H1 (cell line): ENCODE measurements at regions not wholly inside any gene's neighbourhood (a gene's known extent, or its start where the extent isn't known, plus 50 kb on each side); places are given as distances from the start of the nearest gene placed in this dataset.
A peak's percentile ranks its signal among the peaks of the same experiment; 100 is the strongest.

Experiments used
- CTCF ChIA-PET: fragments of 300-600 bp; sonication (Branson Sonifier 250); formaldehyde crosslinking; loops from one replicate; lab custom pipeline; 2021; ENCODE audit not compliant: partially characterized antibody; lab: Charles Lee
- POLR2A ChIA-PET: fragments of 300-600 bp; sonication (Branson Sonifier 250); formaldehyde crosslinking; loops from one replicate; lab custom pipeline; 2021; ENCODE audit warnings: inconsistent platforms; ENCODE audit not compliant: partially characterized antibody; lab: Charles Lee
- DNase-seq, 2 experiments: peaks; one replicate each; pipeline versions ENCODE4 v3.0.0 to v3.0.0-alpha.2; 2010 to 2022; ENCODE audit warnings: low spot score in 2 of 2, low read depth in 1 of 2, mixed read lengths in 1 of 2
- FAIRE-seq: peaks from 2 replicates; lab custom pipeline; 2011; peaks lifted over from hg19 to GRCh38; lab: Jason Lieb, UNC
- H2AFZ ChIP-seq: 2 replicates; pipeline ENCODE4 v1.8.1; 2012; ENCODE audit warnings: low read length, inconsistent platforms
- H2AK5ac ChIP-seq: 2 replicates; pipeline ENCODE4 v1.6.1; 2013; ENCODE audit warnings: low read depth, low read length
- H2BK120ac ChIP-seq: replicated peaks from 2 replicates; pipeline ENCODE3; 2013; ENCODE audit warnings: low read depth, low read length, inconsistent platforms
- H2BK12ac ChIP-seq: 2 replicates; pipeline ENCODE4 v1.6.1; 2013; ENCODE audit warnings: low read depth, low read length
- H2BK15ac ChIP-seq: 2 replicates; pipeline ENCODE4 v1.6.1; 2013; ENCODE audit warnings: low read length
- H2BK20ac ChIP-seq: 2 replicates; pipeline ENCODE4 v1.6.1; 2013; ENCODE audit warnings: low read length
- H2BK5ac ChIP-seq: 2 replicates; pipeline ENCODE4 v1.6.1; 2013; ENCODE audit warnings: low read depth, low read length
- H3K14ac ChIP-seq: 2 replicates; pipeline ENCODE4 v1.6.1; 2013; ENCODE audit warnings: inconsistent platforms; ENCODE audit not compliant: insufficient read length
- H3K18ac ChIP-seq: 2 replicates; pipeline ENCODE4 v1.6.1; 2013; ENCODE audit warnings: low read length; ENCODE audit errors: extremely low read depth
- H3K23ac ChIP-seq: 2 replicates; pipeline ENCODE4 v1.6.1; 2013; ENCODE audit warnings: inconsistent platforms; ENCODE audit not compliant: insufficient read length
- H3K23me2 ChIP-seq: 2 replicates; pipeline ENCODE4 v1.6.1; 2013; ENCODE audit warnings: low read depth, low read length
- H3K27ac ChIP-seq: 2 replicates; pipeline ENCODE4 v1.6.1; 2011; ENCODE audit warnings: low read depth, low read length, inconsistent platforms
- H3K27me3 ChIP-seq, 4 experiments: replicated peaks in 1 of 4; 1 replicate in 1 of 4; 2 replicates in 3 of 4; pipeline versions ENCODE4 v1.6.1 to v1.8.1; 2011 to 2013; ENCODE audit warnings: low read length in 3 of 4, mild to moderate bottlenecking in 3 of 4, inconsistent platforms in 2 of 4, mixed read lengths in 2 of 4, moderate library complexity in 1 of 4; ENCODE audit not compliant: control insufficient read depth in 3 of 4, insufficient read depth in 3 of 4; ENCODE audit errors: extremely low read depth in 1 of 4
- H3K36me3 ChIP-seq, 4 experiments: 2 replicates each; pipeline versions ENCODE4 v1.6.1 to v1.8.1; 2011 to 2013; ENCODE audit warnings: mild to moderate bottlenecking in 4 of 4, low read length in 3 of 4, moderate library complexity in 2 of 4, control low read depth in 1 of 4, inconsistent platforms in 1 of 4; ENCODE audit not compliant: insufficient read depth in 4 of 4, control insufficient read depth in 2 of 4
- H3K4ac ChIP-seq: replicated peaks from 2 replicates; pipeline ENCODE3; 2013; ENCODE audit warnings: low read length, low read depth, mixed read lengths, inconsistent platforms; ENCODE audit not compliant: insufficient read length
- H3K4me1 ChIP-seq, 4 experiments: replicated peaks in 1 of 4; 1 replicate in 1 of 4; 2 replicates in 3 of 4; pipeline versions ENCODE4 v1.6.1 to v1.8.1; 2011 to 2013; ENCODE audit warnings: low read length in 3 of 4, inconsistent platforms in 2 of 4, mixed read lengths in 1 of 4; ENCODE audit not compliant: insufficient read depth in 4 of 4, control insufficient read depth in 3 of 4
- H3K4me2 ChIP-seq, 2 experiments: 2 replicates each; pipeline versions ENCODE4 v1.6.1 to v1.8.1; 2011 to 2013; ENCODE audit warnings: low read depth in 2 of 2, low read length in 2 of 2, control low read depth in 1 of 2, inconsistent platforms in 1 of 2, mild to moderate bottlenecking in 1 of 2; ENCODE audit not compliant: insufficient read depth in 1 of 2
- H3K4me3 ChIP-seq, 4 experiments: fragments of 200-600, 300-600 bp in 1 of 4; sonication (generic), shearing (Covaris generic), sonication (Bioruptor Twin) in 1 of 4; 2 replicates each; pipeline versions ENCODE4 v1.5.1 to v1.8.1; 2011 to 2016; ENCODE audit warnings: low read length in 4 of 4, low read depth in 3 of 4, control low read depth in 2 of 4, inconsistent platforms in 2 of 4, mild to moderate bottlenecking in 2 of 4, mixed read lengths in 1 of 4, moderate library complexity in 1 of 4; ENCODE audit not compliant: insufficient read depth in 2 of 4; ENCODE audit errors: extremely low read depth in 1 of 4
- H3K56ac ChIP-seq: replicated peaks from 2 replicates; pipeline ENCODE3; 2013; ENCODE audit warnings: low read depth, mild to moderate bottlenecking, mixed read lengths, low read length, inconsistent platforms; ENCODE audit not compliant: insufficient read length
- H3K79me1 ChIP-seq: 2 replicates; pipeline ENCODE4 v1.6.1; 2013; ENCODE audit warnings: low read depth, low read length, control low read depth
- H3K79me2 ChIP-seq, 2 experiments: 2 replicates each; pipeline versions ENCODE4 v1.6.1 to v1.8.1; 2012 to 2013; ENCODE audit warnings: low read length in 2 of 2, mild to moderate bottlenecking in 2 of 2, inconsistent platforms in 1 of 2; ENCODE audit not compliant: insufficient read depth in 2 of 2, control insufficient read depth in 1 of 2
- H3K9ac ChIP-seq, 4 experiments: replicated peaks in 1 of 4; 1 replicate in 1 of 4; 2 replicates in 3 of 4; pipeline versions ENCODE4 v1.6.1 to v1.8.1; 2011 to 2013; ENCODE audit warnings: low read depth in 3 of 4, low read length in 3 of 4, control low read depth in 2 of 4, mild to moderate bottlenecking in 2 of 4, moderate library complexity in 2 of 4, inconsistent platforms in 1 of 4; ENCODE audit errors: extremely low read depth in 1 of 4
- H3K9me3 ChIP-seq, 2 experiments: 2 replicates each; pipeline versions ENCODE4 v1.6.1 to v1.8.1; 2012 to 2013; ENCODE audit warnings: mild to moderate bottlenecking in 2 of 2, moderate library complexity in 2 of 2, control low read depth in 1 of 2, inconsistent platforms in 1 of 2, low read depth in 1 of 2, low read length in 1 of 2, mixed read lengths in 1 of 2; ENCODE audit not compliant: insufficient read depth in 2 of 2
- H4K20me1 ChIP-seq, 2 experiments: replicated peaks in 1 of 2; 2 replicates each; pipeline versions ENCODE3 to v1.8.1; 2011 to 2013; ENCODE audit warnings: inconsistent platforms in 2 of 2, low read length in 2 of 2, mild to moderate bottlenecking in 1 of 2; ENCODE audit not compliant: insufficient read depth in 2 of 2, control insufficient read depth in 1 of 2
- H4K5ac ChIP-seq: 2 replicates; pipeline ENCODE4 v1.6.1; 2013; ENCODE audit warnings: low read length, low read depth, mixed read lengths, inconsistent platforms; ENCODE audit not compliant: insufficient read length
- H4K8ac ChIP-seq: 2 replicates; pipeline ENCODE4 v1.8.0; 2013; ENCODE audit warnings: mild to moderate bottlenecking, moderate library complexity, low read length, inconsistent platforms; ENCODE audit not compliant: insufficient read depth; ENCODE audit errors: extremely low read depth
- H4K91ac ChIP-seq: replicated peaks from 2 replicates; pipeline ENCODE3; 2013; ENCODE audit warnings: low read length, mixed read lengths, inconsistent platforms; ENCODE audit not compliant: insufficient read length
- BRCA1 ChIP-seq: IDR thresholded peaks from 2 replicates; pipeline ENCODE4 v1.6.1; 2012; ENCODE audit warnings: low read depth, low read length, improper control_type of control experiment
- CBX5 ChIP-seq: fragments of 300-800, 300-1000 bp; sonication (generic); IDR thresholded peaks from 2 replicates; pipeline ENCODE4 v1.7.1; 2016; ENCODE audit warnings: antibody characterized with exemption, low read length, low read depth
- CHD1 ChIP-seq: IDR thresholded peaks from 2 replicates; pipeline ENCODE4 v1.6.1; 2012; ENCODE audit warnings: low read depth, low read length, improper control_type of control experiment
- CTBP2 ChIP-seq: IDR thresholded peaks from 2 replicates; pipeline ENCODE4 v1.7.0; 2011; ENCODE audit warnings: borderline replicate concordance, mild to moderate bottlenecking, moderate library complexity, mixed read lengths, low read length; ENCODE audit not compliant: insufficient read depth, insufficient read length
- HDAC6 ChIP-seq: IDR thresholded peaks from one replicate; pipeline ENCODE4 v1.7.1; 2012; ENCODE audit warnings: low read depth, mild to moderate bottlenecking, inconsistent platforms, low read length, moderate library complexity
- JUN ChIP-seq: IDR thresholded peaks from 2 replicates; pipeline ENCODE4 v1.6.1; 2011; ENCODE audit warnings: low read depth, mild to moderate bottlenecking, improper control_type of control experiment, low read length
- KDM5A ChIP-seq: fragments of 200-600 bp; IDR thresholded peaks from 2 replicates; pipeline ENCODE4 v1.7.1; 2012; ENCODE audit warnings: mild to moderate bottlenecking, low read length, inconsistent platforms, mixed read lengths
- RAD21 ChIP-seq, 2 experiments: IDR thresholded peaks in 1 of 2; conservative IDR thresholded peaks in 1 of 2; 2 replicates each; pipeline ENCODE4 v1.6.1; 2011; ENCODE audit warnings: low read depth in 2 of 2, low read length in 2 of 2, improper control_type of control experiment in 1 of 2, inconsistent platforms in 1 of 2, mild to moderate bottlenecking in 1 of 2, moderate library complexity in 1 of 2
- RXRA ChIP-seq: IDR thresholded peaks from 2 replicates; pipeline ENCODE4 v1.6.1; 2011; ENCODE audit warnings: low read depth, mild to moderate bottlenecking, low read length, moderate library complexity; ENCODE audit not compliant: insufficient read depth
- SIX5 ChIP-seq: IDR thresholded peaks from 2 replicates; pipeline ENCODE4 v1.6.1; 2011; ENCODE audit warnings: mild to moderate bottlenecking, low read depth, low read length
- TAF1 ChIP-seq: IDR thresholded peaks from 2 replicates; pipeline ENCODE4 v1.6.1; 2011; ENCODE audit warnings: mild to moderate bottlenecking, low read depth, low read length
- TAF7 ChIP-seq: optimal IDR thresholded peaks from 2 replicates; pipeline ENCODE3; 2011; ENCODE audit warnings: low read depth, mild to moderate bottlenecking, inconsistent platforms, low read length, moderate library complexity, borderline replicate concordance
- TBP ChIP-seq: IDR thresholded peaks from 2 replicates; pipeline ENCODE4 v1.6.1; 2011; ENCODE audit warnings: low read depth, low read length, improper control_type of control experiment
- YY1 ChIP-seq: IDR thresholded peaks from 2 replicates; pipeline ENCODE4 v1.6.1; 2011; ENCODE audit warnings: low read depth, mild to moderate bottlenecking, low read length
- WGBS, 2 experiments: shearing (Covaris generic) in 1 of 2; methylation state at CpG; one replicate each; pipeline versions ENCODE4 v1.1.6 to v1.1.7; 2013 to 2015; ENCODE audit warnings: low lambda C conversion rate in 2 of 2, mixed read lengths in 2 of 2, inconsistent platforms in 1 of 2, low coverage in 1 of 2, missing lambda C conversion rate in 1 of 2; ENCODE audit not compliant: insufficient replicate concordance in 2 of 2, insufficient coverage in 1 of 2, insufficient read length in 1 of 2; ENCODE audit errors: extremely low coverage in 1 of 2, missing lambda C conversion rate in 1 of 2; 5-methylcytosine and 5-hydroxymethylcytosine counted together

DNA sequence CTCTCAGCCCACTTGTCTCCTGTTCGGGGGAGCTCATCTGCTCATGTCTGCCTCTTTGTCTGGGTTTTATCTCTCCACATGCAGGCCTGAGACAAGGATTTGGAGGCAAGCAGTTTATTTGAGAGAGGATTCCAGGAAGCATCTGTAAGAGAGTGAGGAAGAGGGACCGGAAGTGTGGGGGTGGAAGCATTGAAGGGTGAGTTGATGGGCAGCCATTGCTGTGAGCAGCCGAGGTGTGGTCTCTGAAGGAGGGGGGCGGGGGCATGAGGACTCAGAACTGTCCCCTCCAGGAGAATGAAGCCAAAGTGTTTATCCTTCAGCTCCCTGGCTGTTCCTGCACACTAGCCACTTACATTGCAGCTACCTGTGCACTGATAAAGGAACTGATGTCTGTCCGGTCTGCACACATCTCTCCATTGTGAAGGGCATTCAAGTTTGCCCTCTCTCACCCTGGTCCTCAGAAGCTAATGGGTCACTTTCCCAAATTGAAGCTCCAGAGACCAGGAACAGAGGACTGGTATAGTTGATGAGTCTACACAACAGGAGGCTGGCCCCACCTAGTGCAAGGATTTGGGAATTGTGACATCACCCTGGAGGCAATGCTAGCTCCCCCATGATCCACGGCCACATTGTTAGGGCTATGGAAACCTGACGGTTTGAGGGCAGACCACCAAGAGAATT lies 100.5 kb upstream of the FOXA2 start:
- H3K36me3 ChIP-seq: no peaks in the 10 kb centered on the region
- no peak overlapping the region for H3K23ac ChIP-seq
- ChIA-PET CTCF (interaction anchor here (0.6 to 9.1 kb wide), 34 partner anchors 9 to 761 kb away, joined by 3 to 140 read pairs (median 4); no protein-coding TSS in a partner anchor), POLR2A (interaction anchor here (1.1 kb wide), 1 partner anchor 346 kb away, joined by 4 read pairs; no protein-coding TSS in a partner anchor)
- H2AK5ac ChIP-seq: no peak overlapping the region
- no peak overlapping the region for H2BK20ac ChIP-seq
- no peak overlapping the region for H3K18ac ChIP-seq
- no peak overlapping the region for H2BK120ac ChIP-seq
- H3K4ac ChIP-seq: no peak overlapping the region
- no peak overlapping the region for H4K8ac ChIP-seq
- H3K79me1 ChIP-seq: no peaks in the 10 kb centered on the region
- WGBS, 2 experiments: 87% methylated on average over 7 of the region's 7 CpGs; no CpG with 5 or more reads in 1 of the 2 experiments
- no peak overlapping the region for H2AFZ ChIP-seq
- no peak overlapping the region for H3K27ac ChIP-seq
- H3K27me3 ChIP-seq: no peaks in the 10 kb centered on the region; a peak in 3 of 7 replicates
- no peak for FAIRE-seq
- no peaks in the 10 kb centered on the region for H4K20me1 ChIP-seq
- H2BK15ac ChIP-seq: no peak overlapping the region
- no peak overlapping the region for H3K9ac ChIP-seq
- no peak overlapping the region for H2BK5ac ChIP-seq
- no peaks in the 10 kb centered on the region for H3K79me2 ChIP-seq
- no peak overlapping the region for H3K56ac ChIP-seq
- H2BK12ac ChIP-seq: no peak overlapping the region
- no peak overlapping the region for H3K14ac ChIP-seq
- no peak overlapping the region for H3K4me2 ChIP-seq
- H3K23me2 ChIP-seq: no peaks in the 10 kb centered on the region
- no peak overlapping the region for H4K5ac ChIP-seq
- H4K91ac ChIP-seq: no peak overlapping the region
- no peaks in the 10 kb centered on the region for H3K4me1 ChIP-seq
- DNase-seq: no peak
- H3K4me3 ChIP-seq: no peak overlapping the region
- H3K9me3 ChIP-seq: peaks cover 0 to 4% of the 10 kb centered on the region in 2 experiments; a peak in 2 of 4 replicates
- no peak for TF ChIP-seq TAF1
- TF ChIP-seq YY1: no peak
- no peak for TF ChIP-seq BRCA1
- no peak for TF ChIP-seq SIX5
- TF ChIP-seq CTBP2: no peak
- no peak for TF ChIP-seq JUN
- TF ChIP-seq KDM5A: no peak
- TF ChIP-seq TBP: no peak
- no peak for TF ChIP-seq CHD1
- TF ChIP-seq RXRA: no peak
- TF ChIP-seq TAF7: no peak
- peak; percentile 40 to 55; a peak in 3 of 4 replicates for TF ChIP-seq RAD21 (IDR thresholded peaks at IDR 0.05 in 1 of 2, conservative IDR thresholded peaks at IDR 0.05 in 1 of 2; ENCODE audit: low read depth in 2 of 2, low read length in 2 of 2)
- TF ChIP-seq HDAC6: no peak
- no peak for TF ChIP-seq CBX5
